GM13976 (cell line): ENCODE measurements at regions not wholly inside any gene's neighbourhood (a gene's known extent, or its start where the extent isn't known, plus 50 kb on each side); places are given as distances from the start of the nearest gene placed in this dataset.

Experiments used
- DNase-seq: peaks from one replicate; pipeline ENCODE4 v3.0.0; 2012; ENCODE audit warnings: low spot score
- in situ Hi-C: fragments of 300-500 bp; cut with MboI; formaldehyde crosslinking; loops from one replicate; pipeline ENCODE4 v1.12.0; 2022; ENCODE audit warnings: low sequenced_read_pairs, mixed read lengths, inconsistent platforms; ENCODE audit not compliant: unreplicated experiment
- TF ChIP-seq, protein P1 (sequence below): IDR thresholded peaks from 2 replicates; pipeline ENCODE4 v1.5.1; 2012; ENCODE audit warnings: borderline replicate concordance, mild to moderate bottlenecking; ENCODE audit not compliant: insufficient read depth; ENCODE audit errors: extremely low read depth, missing control alignments, control extremely low read depth

DNA sequence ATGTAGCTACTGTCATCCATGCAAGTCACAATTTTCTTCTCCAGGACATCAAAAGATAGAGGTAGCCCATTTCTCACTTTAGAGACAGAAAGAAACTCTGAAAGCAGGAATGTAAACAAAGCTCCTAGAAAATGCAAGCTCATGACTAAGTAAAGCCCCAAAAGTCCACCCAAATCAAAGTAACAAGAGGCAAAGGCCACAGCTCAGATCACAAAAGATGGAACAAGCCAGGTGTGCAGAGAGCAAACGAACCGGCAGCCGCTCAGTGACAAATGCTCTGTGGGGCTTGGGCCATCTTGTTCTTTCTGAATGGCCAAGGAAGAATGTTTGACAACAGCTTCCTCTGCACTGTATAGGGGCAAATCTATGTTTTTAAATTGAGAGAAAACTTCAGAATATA is 201.0 kb downstream of the CYRIA start:
- no peak for DNase-seq
- TF ChIP-seq, protein P1, sequence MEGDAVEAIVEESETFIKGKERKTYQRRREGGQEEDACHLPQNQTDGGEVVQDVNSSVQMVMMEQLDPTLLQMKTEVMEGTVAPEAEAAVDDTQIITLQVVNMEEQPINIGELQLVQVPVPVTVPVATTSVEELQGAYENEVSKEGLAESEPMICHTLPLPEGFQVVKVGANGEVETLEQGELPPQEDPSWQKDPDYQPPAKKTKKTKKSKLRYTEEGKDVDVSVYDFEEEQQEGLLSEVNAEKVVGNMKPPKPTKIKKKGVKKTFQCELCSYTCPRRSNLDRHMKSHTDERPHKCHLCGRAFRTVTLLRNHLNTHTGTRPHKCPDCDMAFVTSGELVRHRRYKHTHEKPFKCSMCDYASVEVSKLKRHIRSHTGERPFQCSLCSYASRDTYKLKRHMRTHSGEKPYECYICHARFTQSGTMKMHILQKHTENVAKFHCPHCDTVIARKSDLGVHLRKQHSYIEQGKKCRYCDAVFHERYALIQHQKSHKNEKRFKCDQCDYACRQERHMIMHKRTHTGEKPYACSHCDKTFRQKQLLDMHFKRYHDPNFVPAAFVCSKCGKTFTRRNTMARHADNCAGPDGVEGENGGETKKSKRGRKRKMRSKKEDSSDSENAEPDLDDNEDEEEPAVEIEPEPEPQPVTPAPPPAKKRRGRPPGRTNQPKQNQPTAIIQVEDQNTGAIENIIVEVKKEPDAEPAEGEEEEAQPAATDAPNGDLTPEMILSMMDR = no peak
- in situ Hi-C loops = no loop called here

DNA sequence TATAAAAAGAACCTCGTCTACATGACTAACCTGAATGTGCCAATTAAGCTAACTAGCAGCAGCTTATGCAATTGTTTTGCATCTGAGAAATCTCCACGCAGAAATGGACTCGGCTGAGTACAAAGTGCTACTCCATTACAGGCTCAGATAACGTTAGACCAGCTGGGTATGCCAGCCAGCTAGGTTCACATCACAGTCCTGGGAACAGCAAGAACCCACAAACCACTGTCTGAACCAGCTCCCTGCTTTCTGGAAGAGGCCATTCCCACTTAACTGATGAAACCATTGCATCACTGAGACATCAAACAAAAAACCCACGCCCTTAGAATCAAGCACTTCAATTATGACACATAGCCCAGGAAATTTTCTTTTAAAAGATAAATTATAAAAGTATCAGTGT is 202.7 kb downstream of the CYRIA start:
- TF ChIP-seq, protein P1 = no peak
- in situ Hi-C loops = no loop called here
- DNase-seq = no peak

DNA sequence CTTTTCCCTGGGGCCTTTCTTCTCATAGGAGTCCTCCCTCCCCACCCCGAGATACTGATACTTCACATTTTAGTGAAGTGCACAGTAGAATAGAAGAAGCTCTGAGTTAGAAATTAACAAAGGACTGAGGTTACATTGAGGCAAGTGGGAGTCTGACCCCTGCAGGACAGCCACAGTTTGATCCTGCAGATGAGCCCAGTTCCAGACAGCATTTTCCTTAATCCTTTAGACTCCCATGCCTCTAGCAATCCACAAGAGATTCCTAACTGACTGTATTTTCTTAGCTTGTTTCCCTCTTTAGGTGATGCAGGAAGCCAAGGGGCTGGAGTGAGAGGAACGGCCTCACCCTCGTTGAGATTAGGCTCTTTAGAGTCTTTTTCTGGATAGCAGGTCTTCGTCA is 204.0 kb downstream of the CYRIA start:
- in situ Hi-C loops = no loop called here
- TF ChIP-seq, protein P1 = no peak
- no peak for DNase-seq

DNA sequence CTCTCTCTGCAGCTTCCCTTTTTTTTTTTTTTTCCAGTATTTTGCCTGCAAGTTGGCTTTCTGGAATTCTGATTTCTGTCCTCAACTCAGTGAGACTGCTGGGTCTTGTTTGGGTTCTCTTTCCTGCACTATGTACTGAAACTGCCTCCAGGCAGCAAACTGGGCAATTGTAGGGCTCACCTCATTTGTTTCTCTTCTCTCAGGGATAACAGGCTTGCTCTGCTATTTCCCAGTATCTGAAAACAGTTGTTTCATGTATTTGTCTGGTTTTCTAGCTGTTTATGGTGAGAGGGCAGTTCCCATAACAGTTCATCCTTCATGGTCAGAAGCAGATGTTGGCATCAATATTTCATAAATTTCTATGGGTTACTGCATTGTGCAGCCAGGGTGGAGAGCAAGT is 206.0 kb downstream of the CYRIA start:
- DNase-seq = no peak
- TF ChIP-seq, protein P1 = no peak
- in situ Hi-C loops = no loop called here

DNA sequence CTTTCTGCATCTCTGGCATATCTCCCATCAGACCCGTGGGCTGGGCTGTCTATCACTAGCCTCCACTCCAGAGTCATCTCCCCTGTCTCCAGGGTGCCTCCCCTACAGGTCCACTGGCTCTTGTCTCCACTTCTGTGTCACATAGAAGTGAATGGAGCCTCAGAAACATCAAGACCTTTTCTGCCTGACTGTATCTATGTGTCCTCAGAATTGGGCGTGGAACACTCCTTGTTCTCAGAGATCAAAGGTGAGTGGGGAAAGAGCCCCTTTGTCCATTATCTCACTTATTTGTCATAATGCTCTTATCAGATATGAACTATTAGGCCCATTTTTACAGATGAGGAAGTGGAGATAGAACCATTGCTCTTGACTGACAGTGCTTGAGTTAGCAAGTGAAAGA is 211.0 kb downstream of the CYRIA start:
- TF ChIP-seq, protein P1 = no peak
- no peak for DNase-seq
- in situ Hi-C loops = no loop called here

DNA sequence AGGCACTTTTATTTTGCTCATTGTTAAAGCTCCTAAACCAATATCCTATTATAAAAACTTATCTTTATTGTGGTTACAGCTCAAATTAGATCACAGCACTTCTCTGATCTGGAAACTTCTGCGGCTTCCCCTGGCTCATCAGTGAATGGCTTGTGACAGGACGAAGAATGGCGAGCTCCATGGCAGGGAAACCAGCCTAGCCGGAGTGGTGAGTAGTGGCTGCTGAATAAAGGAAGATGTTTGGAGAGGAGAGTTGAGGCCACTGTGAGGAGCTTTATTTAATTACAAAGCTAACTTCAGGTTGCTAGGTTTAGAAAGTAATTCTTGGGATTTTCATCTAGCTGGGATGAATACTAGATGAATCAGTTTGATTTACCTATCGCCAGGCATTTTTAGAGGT is 213.5 kb downstream of the CYRIA start:
- TF ChIP-seq, protein P1 = no peak
- no peak for DNase-seq
- in situ Hi-C loops = no loop called here

DNA sequence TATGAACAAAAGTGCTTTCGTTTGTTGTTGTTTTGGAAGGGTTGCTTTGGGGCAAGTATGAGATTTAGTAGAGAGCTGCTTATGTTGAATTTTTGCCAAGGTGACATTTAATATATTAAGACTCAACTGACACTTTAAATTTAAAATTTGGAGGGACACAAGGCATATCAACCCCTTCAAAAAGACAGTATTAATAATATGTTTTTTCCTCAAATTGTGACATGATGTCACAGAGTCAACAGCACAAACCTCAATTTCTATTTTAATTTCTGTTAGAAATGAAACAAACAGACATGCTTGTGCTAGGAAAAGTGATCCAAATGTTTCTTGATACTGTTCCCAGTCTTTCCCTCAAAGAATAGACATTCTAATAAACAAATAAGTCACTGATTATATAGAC is 218.9 kb downstream of the CYRIA start:
- DNase-seq = no peak
- TF ChIP-seq, protein P1 = no peak
- in situ Hi-C loops = no loop called here
